GM21423 (cell line): ENCODE measurements at regions not wholly inside any gene's neighbourhood (a gene's known extent, or its start where the extent isn't known, plus 50 kb on each side); places are given as distances from the start of the nearest gene placed in this dataset.
A peak's percentile ranks its signal among the peaks of the same experiment; 100 is the strongest.

Experiments
- ATAC-seq: cut with Tn5 transposase; IDR thresholded peaks from one replicate; pipeline ENCODE4 v1.9.1; 2021; ENCODE audit warnings: mild to moderate bottlenecking, moderate library complexity; ENCODE audit not compliant: unreplicated experiment

DNA sequence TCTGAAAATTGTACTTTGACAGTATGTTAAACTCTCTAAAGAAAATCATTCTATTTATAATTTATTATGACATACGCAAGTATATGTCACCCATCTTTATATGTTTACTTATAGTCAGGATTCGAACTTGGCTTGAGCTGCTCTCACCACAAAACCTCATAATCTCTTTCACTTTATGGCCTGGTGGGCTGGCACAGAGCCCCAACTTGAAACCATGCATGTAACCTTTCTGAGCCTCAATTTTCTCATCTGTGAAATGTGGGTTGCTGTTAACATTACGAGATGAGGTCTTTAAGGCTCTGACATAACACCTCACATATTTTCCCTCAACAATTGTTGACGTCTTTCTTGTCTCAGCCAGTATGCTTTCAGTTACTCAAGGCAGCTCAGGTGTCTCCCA, 69.4 kb upstream of the PFN2 start:
- ATAC-seq: no peak

- no peak for ATAC-seq
These were observed 68.1 kb upstream of the PFN2 start for GRCh38 chr3:150038830-150039229.

- no peak for ATAC-seq
These were observed 66.1 kb upstream of the PFN2 start for GRCh38 chr3:150036780-150037179.

- no peak for ATAC-seq
These were observed 65.4 kb upstream of the PFN2 start for GRCh38 chr3:150035910-150036612.

- ATAC-seq: no peak
These were observed 64.6 kb upstream of the PFN2 start for GRCh38 chr3:150035301-150035779.

- ATAC-seq: no peak
These were observed 63.0 kb upstream of the PFN2 start for GRCh38 chr3:150033721-150034120.

GRCh38 chr3:150030841-150031240, 60.1 kb upstream of the PFN2 start:
- ATAC-seq: no peak

DNA sequence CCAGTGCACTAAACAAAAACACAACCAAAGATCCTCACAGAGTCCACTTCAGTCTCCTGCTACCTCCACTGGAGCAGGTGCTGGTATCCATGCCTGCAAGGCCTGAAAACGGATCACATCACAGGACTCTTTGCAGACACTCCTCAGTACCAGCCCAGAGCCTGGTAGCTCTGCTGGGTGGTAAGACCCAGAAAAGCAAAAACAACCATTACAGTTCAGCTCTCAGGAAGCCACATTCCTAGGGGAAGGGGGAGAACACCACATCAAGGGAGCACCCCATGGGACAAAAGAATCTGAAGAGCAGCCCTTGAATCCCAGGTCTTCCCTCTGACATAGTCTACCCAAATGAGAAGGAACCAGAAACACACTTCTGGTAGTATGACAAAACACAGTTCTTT, 52.5 kb upstream of the PFN2 start:
- ATAC-seq: no peak

GRCh38 chr3:150022381-150023238, 51.9 kb upstream of the PFN2 start:
- ATAC-seq: peak; percentile 75

- no peak for ATAC-seq
These were observed 49.8 kb upstream of the PFN2 start for GRCh38 chr3:150020527-150020926.
